Erythroblast (primary cell): ENCODE measurements at regions not wholly inside any gene's neighbourhood (a gene's known extent, or its start where the extent isn't known, plus 50 kb on each side); places are given as distances from the start of the nearest gene placed in this dataset.

ENCODE experiments used
- GATA1 ChIP-seq: IDR thresholded peaks from 2 replicates; pipeline ENCODE4 v1.6.1; 2011; ENCODE audit warnings: low read depth, mild to moderate bottlenecking, control low read depth, low read length, moderate library complexity
- POLR2A ChIP-seq: IDR thresholded peaks from 2 replicates; pipeline ENCODE4 v1.6.1; 2011; ENCODE audit warnings: mild to moderate bottlenecking, low read length

- no peak for TF ChIP-seq POLR2A
- TF ChIP-seq GATA1, result no peak
These were observed 155.0 kb upstream of the GRB10 start for GRCh38 chr7:50937727-50938126.
